Naive thymus-derived CD4-positive, alpha-beta T cell (primary cell): ENCODE measurements at regions not wholly inside any gene's neighbourhood (a gene's known extent, or its start where the extent isn't known, plus 50 kb on each side); places are given as distances from the start of the nearest gene placed in this dataset.

Experiments used
- ATAC-seq: fragments of 150-1000 bp; cut with Tn5 transposase; 2 replicates; pipeline ENCODE4 v1.10.0; 2021; ENCODE audit warnings: mild to moderate bottlenecking, moderate library complexity
- CTCF ChIA-PET: fragments of 350-600 bp; sonication (Branson Sonifier 250); formaldehyde crosslinking; loops from one replicate; lab custom pipeline; 2021; ENCODE audit warnings: antibody characterized with exemption; lab: Charles Lee
- POLR2A ChIA-PET: fragments of 350-600 bp; sonication (Branson Sonifier 250); formaldehyde crosslinking; loops from one replicate; lab custom pipeline; 2021; ENCODE audit warnings: antibody characterized with exemption, inconsistent platforms; lab: Charles Lee
- DNase-seq, 9 donors: peaks; one replicate each; pipeline versions ENCODE4 v3.0.0 to v3.0.0-alpha.2; 2020 to 2022; ENCODE audit warnings: mixed read lengths in 1 of 9
- H3K27ac ChIP-seq: one replicate; pipeline ENCODE4 v1.7.0; 2013; ENCODE audit warnings: mild to moderate bottlenecking, low read depth, low read length, moderate library complexity
- H3K27me3 ChIP-seq, 2 donors: one replicate each; pipeline ENCODE4 v1.7.0; 2013; ENCODE audit warnings: low read length in 2 of 2, mild to moderate bottlenecking in 2 of 2, moderate library complexity in 2 of 2; ENCODE audit not compliant: control insufficient read depth in 2 of 2, insufficient read depth in 2 of 2
- H3K36me3 ChIP-seq, 3 experiments: 1 replicate in 2 of 3; 2 replicates in 1 of 3; pipeline ENCODE4 v1.7.0; 2013; ENCODE audit warnings: low read length in 3 of 3, mild to moderate bottlenecking in 3 of 3, moderate library complexity in 1 of 3; ENCODE audit not compliant: insufficient read depth in 3 of 3, control insufficient read depth in 2 of 3
- H3K4me1 ChIP-seq, 2 donors: one replicate each; pipeline ENCODE4 v1.7.0; 2013; ENCODE audit warnings: low read length in 2 of 2, mild to moderate bottlenecking in 2 of 2, moderate library complexity in 1 of 2; ENCODE audit not compliant: control insufficient read depth in 2 of 2, insufficient read depth in 2 of 2
- H3K4me3 ChIP-seq: 2 replicates; pipeline ENCODE4 v1.7.0; 2013; ENCODE audit warnings: mild to moderate bottlenecking, low read length
- H3K9me3 ChIP-seq, 3 experiments: 1 replicate in 2 of 3; 2 replicates in 1 of 3; pipeline ENCODE4 v1.7.0; 2013; ENCODE audit warnings: low read length in 3 of 3; ENCODE audit not compliant: control insufficient read depth in 2 of 3
- H3K27ac Mint-ChIP-seq, 9 donors: one replicate each; pipeline ENCODE4 v1.8.0; 2020 to 2022; ENCODE audit warnings: mixed read lengths in 9 of 9, mild to moderate bottlenecking in 8 of 9, moderate library complexity in 5 of 9, inconsistent platforms in 2 of 9
- H3K27me3 Mint-ChIP-seq, 5 donors: one replicate each; pipeline ENCODE4 v1.8.0; 2021 to 2022; ENCODE audit warnings: mixed read lengths in 5 of 5, mild to moderate bottlenecking in 1 of 5
- H3K36me3 Mint-ChIP-seq, 5 donors: one replicate each; pipeline ENCODE4 v1.8.0; 2020 to 2022; ENCODE audit warnings: mixed read lengths in 5 of 5, mild to moderate bottlenecking in 3 of 5, inconsistent platforms in 1 of 5
- H3K4me1 Mint-ChIP-seq, 7 donors: one replicate each; pipeline ENCODE4 v1.8.0; 2020 to 2022; ENCODE audit warnings: mixed read lengths in 7 of 7, mild to moderate bottlenecking in 3 of 7, inconsistent platforms in 1 of 7
- H3K4me3 Mint-ChIP-seq, 10 donors: one replicate each; pipeline ENCODE4 v1.8.0; 2020 to 2022; ENCODE audit warnings: mild to moderate bottlenecking in 10 of 10, mixed read lengths in 10 of 10, moderate library complexity in 6 of 10, inconsistent platforms in 2 of 10
- H3K9me3 Mint-ChIP-seq, 11 donors: one replicate each; pipeline ENCODE4 v1.8.0; 2020 to 2022; ENCODE audit warnings: mixed read lengths in 11 of 11, mild to moderate bottlenecking in 4 of 11, inconsistent platforms in 1 of 11, moderate library complexity in 1 of 11
- intact Hi-C, 2 donors: fragments of 100-400 bp; cut with micrococcal nuclease; formaldehyde crosslinking; loops; one replicate each; pipeline ENCODE4 v1.15.1; 2023

DNA sequence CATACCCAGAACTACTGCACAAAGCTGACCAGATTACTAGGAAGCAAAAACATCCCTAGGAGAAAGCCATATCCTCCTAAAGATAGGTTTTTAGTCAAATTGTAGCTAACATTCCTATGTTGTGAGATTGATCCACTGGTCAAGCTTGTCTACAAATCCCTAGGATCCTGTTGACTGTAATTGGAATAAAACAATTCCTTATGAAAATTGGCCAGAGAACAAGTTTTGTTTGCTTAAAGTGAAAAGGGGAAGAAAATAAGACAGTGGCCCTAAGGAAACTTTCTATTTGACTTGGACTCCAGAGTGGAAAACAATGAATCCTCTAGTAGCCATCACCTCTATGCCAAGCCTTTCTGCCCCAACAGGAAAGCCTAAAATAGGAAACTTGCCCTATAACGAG is 645.2 kb upstream of the USP24 start:
- Histone ChIP-seq H3K27ac (no peak overlapping the region), H3K36me3 (no peaks in the 10 kb centered on the region), H3K4me3 (no peak overlapping the region), H3K27me3 (no peaks in the 10 kb centered on the region), H3K4me1 (no peaks in the 10 kb centered on the region), H3K9me3 (no peaks in the 10 kb centered on the region)
- ChIA-PET POLR2A (no interaction called here), CTCF (no interaction called here)
- intact Hi-C loops: loop anchor here in 1 of 2 donors (1.0 kb wide), 1 partner anchor 23 kb away; no protein-coding TSS in a partner anchor
- DNase-seq (no peak), ATAC-seq (no peak)
- no peaks in the 10 kb centered on the region for H3K36me3 Mint-ChIP-seq
- H3K27ac Mint-ChIP-seq: no peak overlapping the region
- H3K4me3 Mint-ChIP-seq: no peak overlapping the region
- no peaks in the 10 kb centered on the region for H3K4me1 Mint-ChIP-seq
- peaks cover 0 to 15% (median 0%) of the 10 kb centered on the region in 5 donors for H3K27me3 Mint-ChIP-seq
- H3K9me3 Mint-ChIP-seq: no peaks in the 10 kb centered on the region

DNA sequence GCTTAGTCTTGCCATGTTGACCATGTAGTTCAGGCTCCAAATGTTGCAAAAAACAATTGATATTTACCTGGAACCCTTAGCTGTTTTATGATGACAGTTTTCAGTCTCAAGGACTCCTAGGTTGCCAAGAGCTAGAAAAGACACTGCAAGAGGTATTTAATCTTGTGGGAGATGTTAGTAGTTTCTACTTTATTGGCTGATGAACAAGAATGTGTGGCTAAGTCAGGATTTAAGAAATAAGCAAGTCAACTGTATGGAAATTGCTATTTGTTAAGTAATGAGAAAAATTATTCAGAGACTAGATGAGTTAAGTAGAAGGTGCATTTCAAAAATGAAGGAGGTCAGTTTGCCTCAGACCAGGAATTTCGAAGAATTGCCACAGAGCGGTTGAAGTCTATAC is 639.7 kb upstream of the USP24 start:
- intact Hi-C loops: no loop called here
- CTCF ChIA-PET: no interaction called here
- H3K4me1 ChIP-seq: no peaks in the 10 kb centered on the region
- H3K9me3 Mint-ChIP-seq: peaks cover 0 to 5% (median 0%) of the 10 kb centered on the region in 11 donors
- no peaks in the 10 kb centered on the region for H3K4me1 Mint-ChIP-seq
- H3K27me3 ChIP-seq: no peaks in the 10 kb centered on the region
- POLR2A ChIA-PET: no interaction called here
- no peaks in the 10 kb centered on the region for H3K36me3 Mint-ChIP-seq
- ATAC-seq (no peak), DNase-seq (no peak)
- peaks cover 0 to 21% (median 0%) of the 10 kb centered on the region in 5 donors for H3K27me3 Mint-ChIP-seq
- no peak overlapping the region for H3K27ac Mint-ChIP-seq
- H3K36me3 ChIP-seq: no peaks in the 10 kb centered on the region
- no peak overlapping the region for H3K27ac ChIP-seq
- H3K4me3 ChIP-seq: no peak overlapping the region
- H3K9me3 ChIP-seq: no peaks in the 10 kb centered on the region
- H3K4me3 Mint-ChIP-seq: no peak overlapping the region

DNA sequence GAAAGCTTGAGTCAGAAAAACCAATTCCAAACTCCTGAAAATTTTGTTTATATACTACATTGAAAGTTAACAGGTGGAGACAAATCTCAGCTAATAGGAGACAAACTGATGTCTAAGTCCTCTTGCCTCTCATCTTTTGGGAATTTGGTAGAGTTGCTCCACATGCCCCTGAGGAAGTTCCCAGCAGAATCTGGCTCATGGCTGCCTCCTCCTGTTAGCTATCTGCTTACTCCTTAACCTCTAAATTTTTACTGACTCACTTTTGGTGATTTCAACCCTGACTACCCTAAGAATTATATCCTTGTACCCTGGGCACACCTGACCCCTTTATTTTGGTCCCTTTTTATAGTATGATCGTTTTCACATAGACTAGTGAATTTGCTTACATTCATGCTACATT is 633.7 kb upstream of the USP24 start:
- Histone ChIP-seq H3K27me3 (no peaks in the 10 kb centered on the region), H3K36me3 (no peaks in the 10 kb centered on the region), H3K27ac (no peak overlapping the region), H3K9me3 (no peaks in the 10 kb centered on the region), H3K4me3 (no peak overlapping the region), H3K4me1 (no peaks in the 10 kb centered on the region)
- CTCF ChIA-PET: no interaction called here
- Mint-ChIP-seq H3K9me3 (peaks cover 0 to 5% (median 0%) of the 10 kb centered on the region in 11 donors), H3K27ac (no peak overlapping the region), H3K4me1 (no peaks in the 10 kb centered on the region), H3K36me3 (no peaks in the 10 kb centered on the region), H3K4me3 (no peak overlapping the region), H3K27me3 (peaks cover 0 to 11% (median 0%) of the 10 kb centered on the region in 5 donors)
- ATAC-seq: no peak
- POLR2A ChIA-PET: no interaction called here
- no peak for DNase-seq
- intact Hi-C loops: no loop called here

DNA sequence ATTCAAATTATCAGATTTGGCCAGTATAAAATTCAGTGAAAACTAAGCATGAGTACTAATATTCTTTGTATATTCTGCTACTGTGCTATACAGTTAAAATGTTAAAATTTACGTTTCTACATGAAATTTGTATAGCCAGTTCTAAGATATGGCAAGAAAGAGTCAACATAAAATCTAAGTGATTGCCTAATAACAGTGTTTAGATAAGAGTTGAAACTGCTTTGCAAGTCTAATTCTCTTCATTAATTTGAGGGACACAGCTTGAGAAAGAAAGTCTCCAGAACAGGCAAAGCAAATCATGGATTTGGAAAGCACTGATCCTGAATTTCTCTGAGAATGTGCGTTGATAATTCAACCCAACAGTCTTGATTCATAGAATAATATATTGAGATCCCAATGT is 630.9 kb upstream of the USP24 start:
- Mint-ChIP-seq H3K27ac (no peak overlapping the region), H3K4me3 (no peak overlapping the region), H3K4me1 (no peaks in the 10 kb centered on the region), H3K36me3 (no peaks in the 10 kb centered on the region), H3K27me3 (peaks cover 0 to 4% (median 3%) of the 10 kb centered on the region in 5 donors), H3K9me3 (peaks cover 0 to 6% (median 2%) of the 10 kb centered on the region in 11 donors)
- Histone ChIP-seq H3K4me1 (no peaks in the 10 kb centered on the region), H3K9me3 (no peaks in the 10 kb centered on the region), H3K4me3 (no peak overlapping the region), H3K27ac (no peak overlapping the region), H3K27me3 (no peaks in the 10 kb centered on the region), H3K36me3 (no peaks in the 10 kb centered on the region)
- POLR2A ChIA-PET: no interaction called here
- ATAC-seq: no peak
- CTCF ChIA-PET: no interaction called here
- intact Hi-C loops: no loop called here
- DNase-seq: no peak

DNA sequence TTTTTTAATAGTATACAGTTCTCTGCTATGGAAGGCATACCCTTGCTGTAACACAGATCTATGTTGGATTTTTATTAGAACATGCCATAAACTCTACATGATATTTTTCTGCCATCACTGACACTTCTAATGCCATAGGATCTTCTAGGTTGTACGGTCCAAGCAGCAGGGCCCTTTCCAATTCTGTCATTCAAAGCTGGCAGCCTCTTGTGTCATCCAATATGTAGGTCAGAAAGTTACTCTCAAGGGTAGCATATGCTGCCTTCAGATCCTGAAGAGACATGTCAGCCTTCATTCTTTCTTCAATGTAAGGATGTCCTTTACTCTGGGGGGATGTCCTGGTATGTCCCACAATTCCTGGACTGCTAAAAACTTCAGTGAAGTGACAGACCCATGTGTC is 629.2 kb upstream of the USP24 start:
- Histone ChIP-seq H3K4me1 (no peaks in the 10 kb centered on the region), H3K36me3 (no peaks in the 10 kb centered on the region), H3K27ac (no peak overlapping the region), H3K27me3 (no peaks in the 10 kb centered on the region), H3K4me3 (no peak overlapping the region), H3K9me3 (no peaks in the 10 kb centered on the region)
- Mint-ChIP-seq H3K27ac (no peak overlapping the region), H3K27me3 (peaks cover 0 to 7% (median 0%) of the 10 kb centered on the region in 5 donors), H3K9me3 (peaks cover 0 to 8% (median 0%) of the 10 kb centered on the region in 11 donors), H3K4me3 (no peak overlapping the region), H3K36me3 (no peaks in the 10 kb centered on the region), H3K4me1 (no peaks in the 10 kb centered on the region)
- intact Hi-C loops: no loop called here
- no peak for ATAC-seq
- CTCF ChIA-PET: no interaction called here
- DNase-seq: no peak
- POLR2A ChIA-PET: no interaction called here

DNA sequence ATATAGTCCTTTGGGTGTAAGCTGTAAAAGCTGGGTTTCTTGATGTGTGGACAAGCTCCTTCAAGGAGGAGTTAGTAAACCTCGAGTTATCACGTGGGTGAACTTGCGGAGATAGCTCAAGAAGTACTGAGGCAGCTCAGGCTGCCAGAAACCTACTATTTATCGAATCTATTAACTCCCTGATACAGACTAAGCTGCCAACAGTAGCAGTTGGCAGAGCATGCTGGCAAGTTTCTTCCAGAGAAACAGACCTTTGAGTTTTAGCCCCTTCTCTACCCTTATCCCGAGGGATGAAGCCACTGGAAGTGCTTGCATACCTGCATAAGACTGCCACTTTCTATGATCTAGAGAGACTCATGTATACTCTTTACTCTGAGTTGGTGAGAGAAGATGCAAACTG is 624.5 kb upstream of the USP24 start:
- CTCF ChIA-PET: no interaction called here
- peaks cover 0 to 7% (median 0%) of the 10 kb centered on the region in 11 donors for H3K9me3 Mint-ChIP-seq

DNA sequence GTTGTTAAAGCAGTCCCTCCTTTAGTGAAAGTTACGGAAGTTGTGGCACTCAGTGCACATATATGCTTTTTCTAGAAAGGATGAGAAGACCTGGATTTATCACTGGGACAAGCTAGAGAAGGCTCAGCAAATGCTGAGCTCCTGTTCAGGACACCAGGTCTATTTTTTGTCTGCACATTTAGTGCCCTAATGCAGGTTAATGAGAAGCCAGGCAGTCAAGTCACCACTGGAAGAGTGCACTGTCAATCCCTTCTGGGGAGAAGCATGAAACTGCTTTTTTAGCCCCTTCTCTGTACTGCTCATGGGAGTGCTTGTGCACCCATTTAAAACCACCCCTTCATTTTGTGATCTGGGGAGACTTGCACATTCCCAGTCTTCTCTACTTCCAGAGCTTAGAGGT is 624.1 kb upstream of the USP24 start:
- Histone ChIP-seq H3K27me3 (no peaks in the 10 kb centered on the region), H3K36me3 (no peaks in the 10 kb centered on the region), H3K4me3 (no peak overlapping the region), H3K27ac (no peak overlapping the region), H3K9me3 (no peaks in the 10 kb centered on the region), H3K4me1 (no peaks in the 10 kb centered on the region)
- ChIA-PET POLR2A (no interaction called here), CTCF (no interaction called here)
- H3K27ac Mint-ChIP-seq: no peak overlapping the region
- no peaks in the 10 kb centered on the region for H3K36me3 Mint-ChIP-seq
- ATAC-seq (no peak), DNase-seq (no peak)
- H3K4me3 Mint-ChIP-seq: no peak overlapping the region
- intact Hi-C loops: no loop called here
- peaks cover 0 to 2% (median 0%) of the 10 kb centered on the region in 7 donors for H3K4me1 Mint-ChIP-seq
- H3K27me3 Mint-ChIP-seq: peaks cover 0 to 15% (median 4%) of the 10 kb centered on the region in 5 donors
- peaks cover 0 to 7% (median 0%) of the 10 kb centered on the region in 11 donors for H3K9me3 Mint-ChIP-seq

More for the DNA sequence above, 624.5 kb upstream of the USP24 start:
- no peaks in the 10 kb centered on the region for H3K27me3 ChIP-seq
- POLR2A ChIA-PET: no interaction called here
- H3K9me3 ChIP-seq: no peaks in the 10 kb centered on the region
- H3K27ac Mint-ChIP-seq: no peak overlapping the region
- H3K36me3 ChIP-seq: no peaks in the 10 kb centered on the region
- no peak overlapping the region for H3K27ac ChIP-seq
- no peak overlapping the region for H3K4me3 ChIP-seq
- ATAC-seq: no peak
- H3K4me1 ChIP-seq: no peaks in the 10 kb centered on the region
- no peak for DNase-seq
- H3K27me3 Mint-ChIP-seq: peaks cover 0 to 15% (median 4%) of the 10 kb centered on the region in 5 donors
- intact Hi-C loops: no loop called here
- H3K36me3 Mint-ChIP-seq: no peaks in the 10 kb centered on the region
- no peak overlapping the region for H3K4me3 Mint-ChIP-seq
- peaks cover 0 to 2% (median 0%) of the 10 kb centered on the region in 7 donors for H3K4me1 Mint-ChIP-seq
